Naive thymus-derived CD4-positive, alpha-beta T cell (primary cell): ENCODE measurements at regions not wholly inside any gene's neighbourhood (a gene's known extent, or its start where the extent isn't known, plus 50 kb on each side); places are given as distances from the start of the nearest gene placed in this dataset.

ENCODE experiments used
- ATAC-seq: fragments of 150-1000 bp; cut with Tn5 transposase; 2 replicates; pipeline ENCODE4 v1.10.0; 2021; ENCODE audit warnings: mild to moderate bottlenecking, moderate library complexity
- CTCF ChIA-PET: fragments of 350-600 bp; sonication (Branson Sonifier 250); formaldehyde crosslinking; loops from one replicate; lab custom pipeline; 2021; ENCODE audit warnings: antibody characterized with exemption; lab: Charles Lee
- POLR2A ChIA-PET: fragments of 350-600 bp; sonication (Branson Sonifier 250); formaldehyde crosslinking; loops from one replicate; lab custom pipeline; 2021; ENCODE audit warnings: antibody characterized with exemption, inconsistent platforms; lab: Charles Lee
- DNase-seq, 9 donors: peaks; one replicate each; pipeline versions ENCODE4 v3.0.0 to v3.0.0-alpha.2; 2020 to 2022; ENCODE audit warnings: mixed read lengths in 1 of 9
- H3K27ac ChIP-seq: one replicate; pipeline ENCODE4 v1.7.0; 2013; ENCODE audit warnings: mild to moderate bottlenecking, low read depth, low read length, moderate library complexity
- H3K27me3 ChIP-seq, 2 donors: one replicate each; pipeline ENCODE4 v1.7.0; 2013; ENCODE audit warnings: low read length in 2 of 2, mild to moderate bottlenecking in 2 of 2, moderate library complexity in 2 of 2; ENCODE audit not compliant: control insufficient read depth in 2 of 2, insufficient read depth in 2 of 2
- H3K36me3 ChIP-seq, 3 experiments: 1 replicate in 2 of 3; 2 replicates in 1 of 3; pipeline ENCODE4 v1.7.0; 2013; ENCODE audit warnings: low read length in 3 of 3, mild to moderate bottlenecking in 3 of 3, moderate library complexity in 1 of 3; ENCODE audit not compliant: insufficient read depth in 3 of 3, control insufficient read depth in 2 of 3
- H3K4me1 ChIP-seq, 2 donors: one replicate each; pipeline ENCODE4 v1.7.0; 2013; ENCODE audit warnings: low read length in 2 of 2, mild to moderate bottlenecking in 2 of 2, moderate library complexity in 1 of 2; ENCODE audit not compliant: control insufficient read depth in 2 of 2, insufficient read depth in 2 of 2
- H3K4me3 ChIP-seq: 2 replicates; pipeline ENCODE4 v1.7.0; 2013; ENCODE audit warnings: mild to moderate bottlenecking, low read length
- H3K9me3 ChIP-seq, 3 experiments: 1 replicate in 2 of 3; 2 replicates in 1 of 3; pipeline ENCODE4 v1.7.0; 2013; ENCODE audit warnings: low read length in 3 of 3; ENCODE audit not compliant: control insufficient read depth in 2 of 3
- H3K27ac Mint-ChIP-seq, 9 donors: one replicate each; pipeline ENCODE4 v1.8.0; 2020 to 2022; ENCODE audit warnings: mixed read lengths in 9 of 9, mild to moderate bottlenecking in 8 of 9, moderate library complexity in 5 of 9, inconsistent platforms in 2 of 9
- H3K27me3 Mint-ChIP-seq, 5 donors: one replicate each; pipeline ENCODE4 v1.8.0; 2021 to 2022; ENCODE audit warnings: mixed read lengths in 5 of 5, mild to moderate bottlenecking in 1 of 5
- H3K36me3 Mint-ChIP-seq, 5 donors: one replicate each; pipeline ENCODE4 v1.8.0; 2020 to 2022; ENCODE audit warnings: mixed read lengths in 5 of 5, mild to moderate bottlenecking in 3 of 5, inconsistent platforms in 1 of 5
- H3K4me1 Mint-ChIP-seq, 7 donors: one replicate each; pipeline ENCODE4 v1.8.0; 2020 to 2022; ENCODE audit warnings: mixed read lengths in 7 of 7, mild to moderate bottlenecking in 3 of 7, inconsistent platforms in 1 of 7
- H3K4me3 Mint-ChIP-seq, 10 donors: one replicate each; pipeline ENCODE4 v1.8.0; 2020 to 2022; ENCODE audit warnings: mild to moderate bottlenecking in 10 of 10, mixed read lengths in 10 of 10, moderate library complexity in 6 of 10, inconsistent platforms in 2 of 10
- H3K9me3 Mint-ChIP-seq, 11 donors: one replicate each; pipeline ENCODE4 v1.8.0; 2020 to 2022; ENCODE audit warnings: mixed read lengths in 11 of 11, mild to moderate bottlenecking in 4 of 11, inconsistent platforms in 1 of 11, moderate library complexity in 1 of 11
- intact Hi-C, 2 donors: fragments of 100-400 bp; cut with micrococcal nuclease; formaldehyde crosslinking; loops; one replicate each; pipeline ENCODE4 v1.15.1; 2023

- Mint-ChIP-seq H3K4me3 (no peak overlapping the region), H3K36me3 (peaks cover 0 to 7% (median 0%) of the 10 kb centered on the region in 5 donors), H3K4me1 (peaks cover 41 to 77% (median 72%) of the 10 kb centered on the region in 7 donors), H3K27me3 (no peaks in the 10 kb centered on the region), H3K9me3 (peaks cover 0 to 4% (median 0%) of the 10 kb centered on the region in 11 donors), H3K27ac (peak overlapping the region in 6 of 9 donors; percentile 32 to 74 (median 59))
- intact Hi-C loops = no loop called here
- no peak overlapping the region for H3K4me3 ChIP-seq
- POLR2A ChIA-PET = interaction anchor here (1.5 to 2.1 kb wide), 2 partner anchors 9 to 11 kb away, joined by 7 read pairs; no protein-coding TSS in a partner anchor
- DNase-seq (no peak), ATAC-seq (no peak)
- H3K27ac ChIP-seq = no peak overlapping the region
- no peaks in the 10 kb centered on the region for H3K27me3 ChIP-seq
- CTCF ChIA-PET = no interaction called here
- peaks cover 14 to 35% of the 10 kb centered on the region in 2 donors for H3K4me1 ChIP-seq
- H3K36me3 ChIP-seq = peaks cover 0 to 20% (median 0%) of the 10 kb centered on the region in 3 experiments
- H3K9me3 ChIP-seq = no peaks in the 10 kb centered on the region
Observed at GRCh38 chr2:74042606-74043005, 57.9 kb downstream of the TET3 start.

- Histone ChIP-seq H3K4me3 (no peak overlapping the region), H3K9me3 (no peaks in the 10 kb centered on the region), H3K36me3 (peaks cover 0 to 30% (median 6%) of the 10 kb centered on the region in 3 experiments), H3K27me3 (no peaks in the 10 kb centered on the region), H3K27ac (no peak overlapping the region), H3K4me1 (peaks cover 12 to 27% of the 10 kb centered on the region in 2 donors)
- no peak for DNase-seq
- no peaks in the 10 kb centered on the region for H3K27me3 Mint-ChIP-seq
- POLR2A ChIA-PET = no interaction called here
- H3K27ac Mint-ChIP-seq = peak overlapping the region in 7 of 9 donors; percentile 41 to 75 (median 63)
- ATAC-seq = no peak
- peaks cover 35 to 74% (median 69%) of the 10 kb centered on the region in 7 donors for H3K4me1 Mint-ChIP-seq
- intact Hi-C loops = no loop called here
- CTCF ChIA-PET = no interaction called here
- no peak overlapping the region for H3K4me3 Mint-ChIP-seq
- peaks cover 0 to 18% (median 3%) of the 10 kb centered on the region in 5 donors for H3K36me3 Mint-ChIP-seq
- H3K9me3 Mint-ChIP-seq = peaks cover 0 to 4% (median 0%) of the 10 kb centered on the region in 11 donors
Observed at GRCh38 chr2:74043345-74044329, 58.9 kb downstream of the TET3 start.

- peak in 1 of 9 donors; percentile 20 for DNase-seq
- no peak overlapping the region for H3K27ac ChIP-seq
- CTCF ChIA-PET = interaction anchor here (0.6 kb wide), 1 partner anchor 304 kb away, joined by 3 read pairs; no protein-coding TSS in a partner anchor
- H3K27me3 ChIP-seq = no peaks in the 10 kb centered on the region
- POLR2A ChIA-PET = no interaction called here
- no peak overlapping the region for H3K4me3 ChIP-seq
- intact Hi-C loops = no loop called here
- peaks cover 11 to 14% of the 10 kb centered on the region in 2 donors for H3K4me1 ChIP-seq
- Mint-ChIP-seq H3K9me3 (peaks cover 0 to 2% (median 0%) of the 10 kb centered on the region in 11 donors), H3K36me3 (peaks cover 5 to 27% (median 7%) of the 10 kb centered on the region in 5 donors), H3K27ac (peak overlapping the region in 7 of 9 donors; percentile 63 to 73 (median 71)), H3K27me3 (no peaks in the 10 kb centered on the region), H3K4me3 (no peak overlapping the region), H3K4me1 (peaks cover 29 to 70% (median 64%) of the 10 kb centered on the region in 7 donors)
- no peaks in the 10 kb centered on the region for H3K9me3 ChIP-seq
- ATAC-seq = no peak
- H3K36me3 ChIP-seq = peaks cover 0 to 41% (median 6%) of the 10 kb centered on the region in 3 experiments
Observed at GRCh38 chr2:74044999-74045398, 60.3 kb downstream of the TET3 start.

GRCh38 chr2:74045454-74045853 lies 60.7 kb downstream of the TET3 start:
- Histone ChIP-seq H3K9me3 (no peaks in the 10 kb centered on the region), H3K4me1 (peaks cover 8 to 10% of the 10 kb centered on the region in 2 donors), H3K36me3 (peaks cover 0 to 41% (median 6%) of the 10 kb centered on the region in 3 experiments), H3K4me3 (no peak overlapping the region), H3K27ac (no peak overlapping the region), H3K27me3 (no peaks in the 10 kb centered on the region)
- DNase-seq (no peak), ATAC-seq (no peak)
- H3K9me3 Mint-ChIP-seq = no peaks in the 10 kb centered on the region
- H3K27ac Mint-ChIP-seq = peak overlapping the region in 8 of 9 donors; percentile 63 to 82 (median 70)
- intact Hi-C loops = no loop called here
- peaks cover 25 to 67% (median 59%) of the 10 kb centered on the region in 7 donors for H3K4me1 Mint-ChIP-seq
- H3K4me3 Mint-ChIP-seq = no peak overlapping the region
- POLR2A ChIA-PET = no interaction called here
- CTCF ChIA-PET = interaction anchor here (0.6 kb wide), 1 partner anchor 303 kb away, joined by 3 read pairs; no protein-coding TSS in a partner anchor
- peaks cover 2 to 27% (median 7%) of the 10 kb centered on the region in 5 donors for H3K36me3 Mint-ChIP-seq
- no peaks in the 10 kb centered on the region for H3K27me3 Mint-ChIP-seq

- Histone ChIP-seq H3K36me3 (peaks cover 0 to 41% (median 6%) of the 10 kb centered on the region in 3 experiments), H3K27ac (no peak overlapping the region), H3K27me3 (no peaks in the 10 kb centered on the region), H3K4me1 (no peaks in the 10 kb centered on the region), H3K4me3 (no peak overlapping the region), H3K9me3 (no peaks in the 10 kb centered on the region)
- Mint-ChIP-seq H3K36me3 (peaks cover 2 to 27% (median 7%) of the 10 kb centered on the region in 5 donors), H3K9me3 (no peaks in the 10 kb centered on the region), H3K4me3 (no peak overlapping the region), H3K4me1 (peaks cover 17 to 67% (median 58%) of the 10 kb centered on the region in 7 donors), H3K27ac (peak overlapping the region in 2 of 9 donors; percentile 25 to 68), H3K27me3 (no peaks in the 10 kb centered on the region)
- ChIA-PET POLR2A (interaction anchor here (0.6 kb wide), 1 partner anchor 67 kb away, joined by 3 read pairs; no protein-coding TSS in a partner anchor), CTCF (no interaction called here)
- no peak for ATAC-seq
- intact Hi-C loops = no loop called here
- no peak for DNase-seq
Observed at GRCh38 chr2:74046441-74046840, 61.7 kb downstream of the TET3 start.

GRCh38 chr2:74047152-74047551 lies 62.4 kb downstream of the TET3 start:
- H3K4me3 Mint-ChIP-seq = no peak overlapping the region
- peak overlapping the region in 3 of 9 donors; percentile 28 to 69 (median 68) for H3K27ac Mint-ChIP-seq
- H3K4me1 ChIP-seq = no peaks in the 10 kb centered on the region
- H3K4me1 Mint-ChIP-seq = peaks cover 18 to 67% (median 58%) of the 10 kb centered on the region in 7 donors
- ChIA-PET CTCF (no interaction called here), POLR2A (no interaction called here)
- intact Hi-C loops = no loop called here
- DNase-seq (no peak), ATAC-seq (no peak)
- no peaks in the 10 kb centered on the region for H3K27me3 ChIP-seq
- H3K27me3 Mint-ChIP-seq = no peaks in the 10 kb centered on the region
- H3K36me3 ChIP-seq = peaks cover 0 to 41% (median 6%) of the 10 kb centered on the region in 3 experiments
- no peaks in the 10 kb centered on the region for H3K9me3 Mint-ChIP-seq
- no peak overlapping the region for H3K4me3 ChIP-seq
- no peaks in the 10 kb centered on the region for H3K9me3 ChIP-seq
- H3K36me3 Mint-ChIP-seq = peaks cover 4 to 27% (median 7%) of the 10 kb centered on the region in 5 donors
- H3K27ac ChIP-seq = no peak overlapping the region
